Endothelial cell of umbilical vein (primary cell): ENCODE measurements at regions not wholly inside any gene's neighbourhood (a gene's known extent, or its start where the extent isn't known, plus 50 kb on each side); places are given as distances from the start of the nearest gene placed in this dataset.

Experiments
- EZH2 ChIP-seq: IDR thresholded peaks from 2 replicates; pipeline ENCODE4 v1.6.1; 2012; ENCODE audit warnings: borderline replicate concordance, low read depth, mild to moderate bottlenecking, moderate library complexity, low read length, inconsistent platforms; ENCODE audit not compliant: severe bottlenecking
- MYC ChIP-seq: IDR thresholded peaks from one replicate; pipeline ENCODE4 v1.6.1; 2011; ENCODE audit warnings: mild to moderate bottlenecking, low read depth, low read length
- POLR2A ChIP-seq: IDR thresholded peaks from 2 replicates; pipeline ENCODE4 v1.6.1; 2012; ENCODE audit warnings: low read depth, mild to moderate bottlenecking, control low read depth, low read length
- POLR2AphosphoS5 ChIP-seq: IDR thresholded peaks from 2 replicates; pipeline ENCODE4 v1.6.1; 2012; ENCODE audit warnings: low read depth, mild to moderate bottlenecking, control low read depth, low read length, moderate library complexity; ENCODE audit not compliant: insufficient read depth

GRCh38 chr12:89111964-89112363 is 240.3 kb downstream of the DUSP6 start:
- TF ChIP-seq EZH2, result no peak
- no peak for TF ChIP-seq POLR2A
- TF ChIP-seq POLR2AphosphoS5, result no peak
- no peak for TF ChIP-seq MYC
